ENCODE measurements at regions not wholly inside any gene's neighbourhood (a gene's known extent, or its start where the extent isn't known, plus 50 kb on each side); places are given as distances from the start of the nearest gene placed in this dataset.

DNA sequence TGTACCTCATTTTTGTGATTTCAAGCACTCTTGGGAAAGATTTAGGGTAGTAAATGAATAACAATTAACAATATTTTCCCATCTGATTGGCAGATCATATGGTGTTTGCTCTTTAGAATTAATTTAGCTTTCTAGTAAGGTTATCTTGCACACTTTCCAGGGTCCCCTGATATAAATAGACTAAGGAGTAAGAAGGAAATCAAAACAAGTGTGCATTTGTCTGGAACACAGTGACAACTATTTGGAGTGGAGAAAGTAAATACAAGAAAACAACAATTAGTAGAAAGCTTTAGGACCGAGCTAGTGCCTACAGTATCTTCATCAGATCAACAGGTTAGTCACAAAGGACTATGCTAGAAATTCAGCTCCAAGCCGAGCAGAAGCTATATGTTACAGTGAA is 429.5 kb downstream of the COG6 start:
- DNase-seq, result no peak

DNA sequence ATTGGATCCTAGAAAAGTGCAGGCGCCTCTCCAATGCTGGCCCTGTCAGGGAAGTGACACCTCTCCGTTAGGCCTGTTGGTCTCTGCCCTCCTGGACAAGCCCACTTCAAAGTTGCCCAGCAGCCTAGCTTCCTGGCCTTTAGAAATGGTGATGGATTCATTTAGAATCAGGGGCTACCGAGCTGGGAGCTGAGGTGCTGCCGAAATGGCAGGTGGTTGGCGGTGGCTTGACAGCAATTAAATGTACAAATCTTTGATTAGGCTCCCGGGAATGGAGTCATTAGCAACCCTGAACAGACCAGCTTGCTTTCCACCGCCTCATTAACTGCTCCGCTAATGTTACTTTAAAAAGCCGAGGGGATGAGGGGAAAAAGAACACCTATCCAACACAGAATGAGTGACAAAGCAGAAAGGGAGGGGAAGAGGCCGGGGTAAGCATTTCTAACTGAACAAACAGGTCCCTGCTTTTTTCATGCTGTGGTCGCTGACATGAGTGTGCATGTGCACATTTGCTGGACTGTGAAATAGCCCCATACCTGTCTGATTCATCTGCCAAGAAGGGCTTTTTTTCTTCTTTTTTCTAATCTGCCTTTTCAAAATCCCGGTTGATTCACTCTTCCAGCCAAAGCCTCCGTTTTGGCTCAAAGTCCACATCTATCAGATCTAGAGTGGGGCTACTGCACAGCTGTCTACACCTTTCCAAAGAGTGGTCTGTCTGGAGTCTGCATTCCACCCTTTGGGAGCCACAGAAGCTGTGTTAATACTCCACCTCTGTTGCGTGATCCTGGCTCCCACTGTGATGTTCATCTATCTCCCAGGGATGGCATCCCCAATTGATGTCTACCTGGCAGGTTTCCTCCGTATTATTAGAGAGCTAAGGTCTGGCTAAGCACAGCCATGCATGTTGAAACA is 431.9 kb downstream of the COG6 start:
- no peak for DNase-seq

DNA sequence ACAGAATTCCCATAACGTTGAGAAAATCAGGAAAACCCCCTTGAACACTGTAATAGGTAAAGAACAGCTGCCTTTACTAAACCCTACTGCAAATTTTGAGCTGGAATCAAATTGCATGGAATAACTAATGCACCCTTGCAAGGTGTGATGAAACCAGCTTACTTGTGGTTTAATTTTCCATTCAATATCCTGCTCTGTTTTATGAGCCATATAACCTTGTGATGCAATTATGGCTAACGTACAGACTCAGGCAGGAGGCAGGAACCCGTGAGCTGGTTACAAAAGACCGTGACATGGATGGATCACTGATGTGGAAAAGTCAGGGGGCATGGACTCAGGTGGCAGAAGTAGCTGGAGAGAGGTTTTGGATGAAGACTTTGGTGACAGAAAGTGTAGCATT is 438.6 kb downstream of the COG6 start:
- no peak for DNase-seq

DNA sequence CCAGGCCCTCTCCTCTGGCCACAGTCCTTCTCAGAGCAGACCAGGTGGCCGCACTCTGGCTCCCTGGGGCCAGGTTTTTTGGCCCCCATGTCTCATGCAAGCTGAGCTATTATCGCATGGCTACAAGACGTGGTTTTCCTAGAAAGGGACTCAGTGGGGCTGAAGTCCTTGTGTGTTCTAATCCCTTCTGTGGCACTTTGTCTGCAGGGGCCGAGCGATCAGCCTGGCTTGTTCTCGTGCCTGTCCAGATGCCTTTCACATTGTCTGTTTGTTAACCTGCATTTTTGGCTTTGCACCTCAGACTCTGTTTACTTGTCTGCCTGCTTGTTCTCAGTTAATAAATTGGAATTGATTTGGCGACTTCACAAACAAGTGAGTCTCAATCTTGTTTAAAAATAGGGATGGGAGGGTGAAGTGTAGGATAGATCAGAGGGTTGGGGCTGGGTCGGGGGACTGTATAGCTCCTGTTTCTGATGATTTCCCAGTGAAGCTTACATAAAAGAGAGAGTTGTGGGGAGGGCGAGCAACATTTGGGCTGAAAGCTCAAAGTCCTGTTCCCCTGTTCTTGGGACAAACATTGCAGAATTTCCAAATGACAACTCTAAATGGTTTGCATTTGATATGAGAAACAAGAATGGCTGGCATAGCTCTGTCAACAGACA is 440.4 kb downstream of the COG6 start:
- no peak for DNase-seq

DNA sequence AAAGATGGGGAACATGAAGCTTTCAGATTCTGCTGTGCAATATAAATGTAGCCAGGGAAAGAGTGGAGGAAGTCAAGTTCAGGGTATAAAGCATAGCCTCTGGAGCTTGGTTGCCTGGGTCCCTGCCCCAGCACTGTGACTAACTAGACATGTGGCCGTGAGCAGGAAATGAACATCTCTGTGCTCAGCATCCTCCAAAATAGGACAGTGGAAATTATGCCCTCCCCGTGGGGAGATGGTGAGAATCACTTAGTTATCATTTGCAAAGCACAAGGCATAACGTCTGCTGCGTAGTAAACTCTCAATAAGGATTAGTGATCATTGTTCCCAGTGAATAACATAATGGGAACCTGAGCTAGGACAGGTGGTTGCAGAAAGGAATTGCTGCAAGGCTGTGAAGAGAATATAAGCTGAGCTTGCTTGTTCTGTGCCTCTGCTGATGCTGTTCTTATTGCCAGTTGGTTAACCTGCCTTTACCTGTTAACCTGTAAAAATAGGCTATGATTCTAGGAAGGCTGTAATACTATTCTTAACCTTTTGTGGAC is 441.0 kb downstream of the COG6 start:
- no peak for DNase-seq

DNA sequence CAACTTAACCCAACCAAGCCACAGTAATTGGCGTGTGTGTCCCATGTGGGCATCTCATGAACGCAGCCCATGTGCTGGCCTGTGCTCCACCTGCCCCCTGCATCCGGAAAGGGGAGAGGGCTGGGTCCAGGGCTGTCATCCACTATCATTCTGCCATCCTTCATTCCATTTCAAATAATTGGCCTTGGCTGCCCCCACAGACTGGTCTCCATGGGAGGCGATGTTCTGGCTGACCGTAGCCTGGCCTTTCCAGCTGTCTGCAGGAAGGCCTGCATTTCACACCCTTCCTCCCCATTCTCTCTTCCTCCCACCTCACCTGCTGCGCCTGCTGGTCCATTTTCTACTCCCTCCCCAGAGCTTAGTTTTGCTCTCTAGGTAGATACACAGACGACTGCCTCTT is 442.8 kb downstream of the COG6 start:
- DNase-seq, result no peak

DNA sequence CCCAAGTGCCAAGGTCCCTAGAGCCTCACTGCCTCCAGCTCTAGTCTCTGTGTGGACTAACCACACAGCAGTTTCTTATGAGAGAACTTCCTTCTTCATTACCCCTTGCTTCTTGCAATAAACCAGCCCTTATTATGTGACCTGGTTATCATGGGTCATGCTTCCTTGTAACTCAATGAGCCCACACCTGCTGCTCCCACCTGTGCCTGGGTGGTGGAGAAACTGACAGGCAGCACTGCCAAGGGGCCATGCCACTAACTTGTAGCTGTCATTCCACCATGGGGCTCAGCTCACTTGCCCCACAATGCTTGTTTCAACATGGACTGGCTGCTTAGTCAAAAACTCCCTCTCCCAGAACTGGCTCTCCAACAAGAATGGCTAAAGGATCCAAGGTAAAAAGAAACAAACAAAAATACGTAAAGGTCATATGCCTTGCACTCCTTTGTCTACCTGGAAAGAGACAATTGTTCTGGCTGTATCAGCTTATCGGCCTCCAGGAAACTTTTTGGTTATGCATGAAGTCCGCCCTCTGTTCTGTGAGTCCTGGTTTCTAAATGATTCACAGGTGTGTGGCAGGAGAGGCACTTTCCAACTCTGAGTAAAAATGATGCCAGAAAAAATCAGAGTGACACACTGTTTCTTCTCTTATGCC is 446.4 kb downstream of the COG6 start:
- no peak for DNase-seq

DNA sequence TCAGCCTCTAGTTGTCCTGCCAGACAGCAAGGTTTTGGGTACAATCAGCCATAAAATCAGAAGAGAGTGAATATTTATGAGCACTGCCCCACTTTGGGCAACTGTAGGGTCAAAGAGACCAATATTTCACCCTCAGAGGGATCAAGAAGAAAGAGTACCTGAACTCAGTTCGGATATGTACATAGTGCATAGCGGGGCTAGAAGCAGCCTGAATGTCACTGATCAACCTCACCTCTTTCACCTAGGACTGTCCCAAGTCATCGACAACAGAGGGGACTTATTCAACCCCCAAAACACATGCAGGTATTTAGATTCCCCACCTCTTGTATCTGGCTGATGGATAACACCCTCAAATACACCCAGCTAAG is 446.9 kb downstream of the COG6 start:
- DNase-seq, result no peak

DNA sequence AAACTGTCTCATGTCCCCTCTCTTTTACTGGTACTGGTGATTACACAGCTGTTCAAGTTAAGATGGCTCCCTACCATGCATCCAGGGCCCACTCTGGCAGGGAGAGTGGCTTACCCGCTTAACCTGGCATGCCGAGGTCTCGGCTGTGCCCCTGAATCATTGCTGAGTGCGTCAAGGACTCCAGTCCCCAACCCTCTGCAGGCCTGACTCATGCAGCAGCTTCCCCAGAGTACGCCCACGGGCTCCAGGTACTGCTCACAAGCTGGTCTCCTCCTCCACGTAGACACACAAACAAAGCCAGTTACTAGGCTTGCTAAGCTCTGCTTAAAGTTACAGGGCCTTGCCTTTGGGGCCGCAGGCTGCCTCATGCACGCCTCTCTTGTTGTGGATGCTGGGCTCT is 447.4 kb downstream of the COG6 start:
- no peak for DNase-seq

DNA sequence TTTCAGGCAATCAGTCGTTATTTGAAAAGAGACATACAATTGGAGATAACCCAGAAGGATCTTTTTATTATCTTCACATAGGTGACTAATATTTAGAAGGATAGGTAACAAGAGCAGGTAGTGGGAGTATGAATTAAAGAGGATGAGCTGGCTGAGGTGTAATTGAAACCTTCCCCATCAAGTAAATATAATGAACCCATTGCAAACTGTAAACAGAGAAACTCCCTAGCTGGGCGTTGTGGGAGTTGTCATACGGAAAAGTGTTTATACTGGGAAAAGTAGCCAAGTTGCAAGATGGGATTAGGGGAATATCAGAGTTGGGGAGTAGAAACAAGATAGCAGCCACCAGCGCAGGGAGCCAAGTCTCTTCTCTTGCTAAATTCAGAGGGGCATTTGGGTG is 448.4 kb downstream of the COG6 start:
- no peak for DNase-seq

DNA sequence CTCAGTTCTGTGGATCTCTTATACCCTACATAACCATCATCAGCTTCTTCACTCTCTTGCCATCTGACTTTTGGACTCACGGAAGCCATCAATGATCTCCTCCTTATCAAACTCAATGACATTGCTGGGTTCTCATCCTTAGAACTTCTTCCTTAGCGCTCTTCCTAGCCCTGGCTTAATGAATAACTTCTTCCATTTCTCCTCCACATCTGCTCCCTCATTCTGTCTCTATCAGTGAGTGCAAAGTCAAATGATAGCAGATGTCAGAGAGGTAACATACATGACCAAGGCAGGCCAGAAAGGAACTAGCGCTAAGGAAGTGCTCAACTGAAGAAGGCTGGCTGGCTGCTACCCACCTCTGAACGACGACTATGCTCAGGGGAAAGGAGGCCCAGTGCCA is 449.8 kb downstream of the COG6 start:
- DNase-seq, result no peak

DNA sequence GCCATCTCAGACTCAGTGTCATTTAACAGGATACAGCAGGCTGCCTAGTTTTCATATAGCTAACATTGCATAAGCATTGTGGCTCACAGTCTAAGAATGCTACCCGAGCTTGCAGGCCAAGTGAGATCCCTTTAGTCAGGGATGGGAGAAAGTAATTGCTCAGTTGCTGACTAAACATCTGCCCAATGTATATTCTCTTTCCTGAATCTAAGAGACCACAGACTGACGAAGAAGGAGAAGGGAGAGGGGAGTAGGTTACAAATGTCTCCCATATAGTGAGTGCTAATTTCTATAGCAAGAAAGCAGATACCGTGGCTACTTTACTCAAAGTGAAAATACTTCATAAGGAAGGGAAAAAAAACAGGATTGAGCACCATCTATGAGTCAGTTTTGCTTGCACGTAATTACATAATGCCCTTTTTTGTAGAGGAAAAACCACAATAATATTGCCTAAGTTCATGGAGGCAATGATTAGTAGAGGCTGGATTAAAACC is 453.9 kb downstream of the COG6 start:
- DNase-seq, result no peak

DNA sequence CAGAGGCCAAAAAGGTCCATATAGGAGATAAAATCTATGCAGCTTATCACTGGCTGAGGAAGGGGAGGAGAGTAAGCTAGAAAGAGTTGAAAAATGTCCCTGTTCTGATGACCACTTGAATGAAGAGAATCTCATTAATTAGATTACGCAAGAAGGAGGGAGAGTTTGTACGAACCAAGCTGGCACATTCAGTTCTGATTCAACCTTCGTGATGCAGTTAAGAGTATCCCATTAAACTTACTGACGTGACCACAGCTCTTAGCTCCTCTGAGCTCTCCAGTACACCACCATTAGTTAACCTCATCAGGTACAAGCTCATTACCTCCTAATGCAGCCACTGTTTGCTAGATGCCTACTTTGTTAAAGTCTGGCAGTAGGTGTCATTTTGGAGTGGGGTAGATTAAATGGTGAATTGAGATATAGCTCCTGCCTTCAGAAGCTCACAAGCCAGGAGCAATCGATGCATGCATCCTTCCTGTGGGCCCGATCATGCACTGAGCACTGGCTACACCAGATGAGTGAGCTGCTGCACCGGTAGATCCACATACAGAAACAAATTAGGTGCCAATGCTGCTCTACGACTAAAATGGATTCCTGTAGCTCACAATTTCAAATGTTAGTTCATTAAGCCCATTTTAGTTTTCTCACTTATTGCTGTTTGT is 458.3 kb downstream of the COG6 start:
- DNase-seq, result no peak

DNA sequence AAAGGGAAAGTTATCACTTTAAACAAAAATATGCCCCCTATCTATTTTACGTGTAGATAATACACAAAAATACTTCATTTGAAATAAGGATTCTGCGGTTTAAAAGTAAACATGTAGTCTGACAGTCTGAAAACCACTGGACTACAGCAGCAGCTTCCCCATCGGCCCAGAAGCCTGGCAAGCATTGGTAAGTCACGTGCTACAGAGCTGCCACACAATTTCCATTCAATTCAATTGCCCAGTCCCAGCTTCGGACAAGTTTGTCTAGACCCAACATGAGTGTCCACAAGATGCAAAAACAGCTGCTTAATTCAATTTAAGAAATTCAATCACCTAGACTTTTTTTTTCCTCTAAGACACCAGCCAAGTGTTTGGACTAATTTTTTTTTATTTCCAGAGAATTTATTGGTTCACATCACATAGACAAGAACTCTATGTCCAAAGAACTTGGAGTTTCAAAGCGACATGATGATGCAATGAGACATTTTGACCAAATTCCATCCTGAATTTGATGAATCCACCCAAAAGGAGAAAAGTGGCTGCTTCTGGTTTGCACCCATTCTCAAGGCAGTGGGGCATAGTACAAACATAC is 458.9 kb downstream of the COG6 start:
- DNase-seq, result no peak

DNA sequence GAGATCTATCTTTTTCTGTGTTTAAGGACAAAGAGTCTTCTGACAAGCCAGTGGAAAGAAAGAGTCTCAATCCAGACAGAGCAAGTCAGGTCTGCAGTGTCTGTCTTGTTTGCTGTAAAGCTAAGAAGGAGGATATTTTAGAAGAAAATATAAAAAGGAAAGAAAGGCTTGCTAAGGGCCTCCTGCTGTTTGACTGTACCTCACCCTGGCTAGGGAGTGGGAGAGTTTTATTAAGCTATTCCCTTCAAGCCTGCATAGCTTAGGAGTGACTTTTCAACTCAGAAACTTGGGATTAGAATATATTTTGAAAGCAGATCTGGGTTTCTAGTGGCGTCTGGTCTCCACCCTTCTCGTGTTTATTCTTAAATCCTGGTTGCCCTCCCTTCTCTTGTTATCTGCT is 460.0 kb downstream of the COG6 start:
- DNase-seq, result no peak

DNA sequence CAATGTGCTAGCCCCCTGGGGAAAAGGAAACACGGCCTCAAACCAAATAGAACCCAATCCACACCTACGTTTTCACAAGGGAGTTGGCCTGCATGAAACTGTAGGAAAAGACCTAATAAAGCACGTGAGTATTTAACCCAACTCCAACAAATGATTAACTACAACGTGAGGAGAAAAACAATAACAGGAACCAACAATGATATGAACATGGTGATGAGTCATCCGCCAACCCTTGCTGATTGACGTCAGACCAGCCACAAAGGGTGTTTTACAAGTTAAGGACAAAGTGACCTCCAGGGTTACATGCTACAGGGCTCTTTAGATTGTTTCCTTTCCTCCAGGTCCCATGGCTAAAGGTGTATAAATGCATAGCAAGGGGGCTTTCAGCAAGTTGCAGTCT is 460.5 kb downstream of the COG6 start:
- peak; percentile 58 for DNase-seq

DNA sequence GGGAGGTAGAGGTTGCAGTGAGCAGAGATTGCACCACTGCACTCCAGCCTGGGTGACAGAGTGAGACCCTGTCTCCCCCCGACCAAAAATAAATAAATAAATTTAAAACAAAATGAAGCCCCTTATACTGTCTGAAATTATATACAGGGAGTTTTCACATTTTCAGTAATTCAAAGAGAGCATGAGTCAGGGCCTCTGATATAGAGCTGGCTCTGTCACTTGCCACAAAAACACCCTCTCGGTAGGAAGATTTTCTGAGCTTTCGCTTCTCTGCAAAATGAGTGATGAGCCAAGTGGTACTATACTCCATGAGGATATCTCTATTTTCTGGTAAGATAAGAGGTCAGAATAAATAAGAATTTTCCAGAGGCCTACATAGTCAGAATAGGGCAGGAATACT is 462.9 kb downstream of the COG6 start:
- no peak for DNase-seq

DNA sequence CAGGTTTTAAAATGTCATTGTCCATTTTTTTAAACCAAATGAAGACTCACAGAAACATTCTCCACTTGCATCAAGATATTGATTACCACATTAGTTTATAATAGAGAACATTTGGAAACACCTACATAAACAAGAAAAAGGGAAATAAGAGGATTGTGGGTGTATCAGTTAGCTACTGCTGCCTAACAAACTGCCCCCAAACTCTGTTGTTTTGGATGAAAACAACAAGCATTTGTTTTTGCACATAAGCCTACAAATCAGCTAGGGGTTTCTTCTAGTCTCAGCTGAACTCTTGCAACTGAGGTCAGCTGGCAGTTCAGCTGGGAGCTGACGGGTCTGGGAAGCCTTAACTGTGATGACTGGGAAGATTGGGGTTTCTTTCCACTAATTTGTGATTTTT is 464.4 kb downstream of the COG6 start:
- no peak for DNase-seq

DNA sequence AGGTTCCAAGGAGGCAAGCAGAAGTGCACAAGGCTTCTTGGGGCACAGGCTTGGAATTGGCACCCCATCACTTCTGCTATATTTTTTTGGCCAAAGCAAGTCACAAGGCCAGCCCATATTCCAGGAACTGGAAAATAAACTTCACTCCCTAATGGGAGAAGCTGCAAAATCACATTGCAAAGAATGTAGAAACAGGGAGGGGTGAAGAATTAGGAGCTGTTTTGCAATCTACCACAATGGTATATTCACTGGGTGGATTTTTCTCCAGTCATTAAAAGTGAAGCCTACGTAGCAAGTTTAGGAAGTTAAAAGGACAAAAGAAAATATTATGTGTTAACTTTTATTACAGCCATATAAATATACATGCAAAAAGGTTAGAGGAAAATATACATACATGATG is 464.8 kb downstream of the COG6 start:
- no peak for DNase-seq

DNA sequence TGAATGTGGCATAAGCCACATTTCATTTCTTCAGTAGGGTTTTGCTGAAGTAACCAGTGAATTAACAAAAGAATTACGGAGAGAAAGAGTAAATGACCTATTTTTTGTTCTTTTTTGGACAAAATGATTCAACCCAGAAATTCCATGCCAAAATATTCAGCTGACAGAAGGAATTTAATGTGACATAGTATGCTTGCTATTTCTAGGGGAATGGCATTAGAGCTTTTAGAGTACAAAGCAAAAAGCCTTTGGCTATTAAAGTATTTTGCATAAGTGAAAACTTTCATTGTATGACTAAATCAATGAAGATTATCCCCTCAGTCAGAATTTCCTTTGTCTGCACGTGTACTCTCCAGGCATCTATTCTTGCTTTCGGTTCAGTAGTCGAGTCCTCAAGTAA is 465.3 kb downstream of the COG6 start:
- no peak for DNase-seq

DNA sequence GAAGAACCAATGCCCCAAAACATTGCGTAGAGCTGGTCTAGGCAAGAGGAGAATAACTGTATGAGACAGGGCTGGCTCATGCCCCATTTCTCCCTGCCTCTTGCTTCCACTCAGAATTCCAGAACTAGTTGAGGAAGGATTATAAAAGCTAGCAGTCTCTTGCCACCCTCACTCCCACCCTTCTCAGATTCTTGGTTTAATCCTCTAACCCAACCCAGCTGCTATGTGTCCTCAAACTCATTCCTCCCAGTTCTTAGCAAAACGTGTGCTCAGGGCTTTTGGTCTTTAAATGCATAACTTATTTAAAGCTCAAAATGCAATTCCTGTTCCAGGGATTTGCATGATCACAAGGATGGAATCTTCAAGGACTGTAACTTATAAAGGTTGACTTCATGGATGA is 466.3 kb downstream of the COG6 start:
- no peak for DNase-seq

DNA sequence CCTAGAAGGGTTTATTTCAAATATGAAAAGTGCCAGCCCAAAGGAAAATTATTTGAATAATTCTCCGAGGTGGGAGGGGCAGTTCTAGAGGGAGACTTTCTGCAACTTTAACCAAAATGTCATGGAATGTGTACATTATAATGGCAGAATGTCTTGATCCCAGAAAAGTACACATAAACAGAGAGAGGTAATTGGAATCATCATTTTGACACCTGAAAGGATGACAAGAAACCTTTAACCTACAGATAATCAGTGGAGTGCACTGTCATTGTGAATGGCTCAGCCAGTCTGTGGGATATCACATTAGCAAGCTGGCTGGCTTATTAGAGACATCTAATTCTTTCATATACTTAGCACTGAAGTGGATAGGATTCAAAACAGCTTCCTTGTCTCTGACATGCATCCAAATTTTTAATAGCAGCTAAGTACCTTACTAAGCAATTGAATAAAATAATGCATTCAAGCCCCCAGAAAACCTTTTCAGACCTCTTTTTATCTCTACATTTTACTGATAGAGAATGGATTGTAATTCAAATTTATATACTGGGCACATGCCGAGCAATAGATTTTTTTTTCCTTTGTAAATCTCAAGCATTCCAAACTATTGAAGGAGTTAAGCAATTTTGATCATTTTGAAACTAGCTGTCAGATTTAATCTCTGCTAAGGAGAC is 468.6 kb downstream of the COG6 start:
- no peak for DNase-seq

All from hematopoietic multipotent progenitor cell treated with erythropoietin and hydrocortisone succinate and interleukin-3 and kit ligand, for 6 days (in vitro differentiated cells).